Neuron (in vitro differentiated cells): ENCODE measurements at regions not wholly inside any gene's neighbourhood (a gene's known extent, or its start where the extent isn't known, plus 50 kb on each side); places are given as distances from the start of the nearest gene placed in this dataset.
"Not testable (repeated sequence)": the region's sequence is repeated elsewhere in the genome, so short reads cannot be mapped to it uniquely, and the experiment has no call there.

Source experiments
- H2AFZ ChIP-seq: one replicate; pipeline ENCODE4 v1.6.1; 2013; ENCODE audit warnings: low read depth, mild to moderate bottlenecking, inconsistent platforms, low read length, moderate library complexity
- H3K27me3 ChIP-seq: one replicate; pipeline ENCODE4 v1.6.1; 2013; ENCODE audit warnings: low read length; ENCODE audit not compliant: insufficient read depth
- H3K36me3 ChIP-seq: one replicate; pipeline ENCODE4 v1.6.1; 2013; ENCODE audit warnings: low read length; ENCODE audit not compliant: insufficient read depth
- H3K4me1 ChIP-seq: one replicate; pipeline ENCODE4 v1.6.1; 2013; ENCODE audit warnings: low read length; ENCODE audit not compliant: insufficient read depth
- H3K4me3 ChIP-seq: 2 replicates; pipeline ENCODE4 v1.5.1; 2013; ENCODE audit warnings: mild to moderate bottlenecking, low read length, moderate library complexity
- H3K9me3 ChIP-seq: one replicate; pipeline ENCODE4 v1.6.1; 2013; ENCODE audit warnings: low read length

GRCh38 chr13:54658771-54659170 is 1630.2 kb downstream of the OLFM4 start:
- Histone ChIP-seq H3K36me3 (no peaks in the 10 kb centered on the region), H3K27me3 (no peaks in the 10 kb centered on the region), H2AFZ (no peak overlapping the region), H3K9me3 (no peaks in the 10 kb centered on the region), H3K4me1 (no peaks in the 10 kb centered on the region), H3K4me3 (no peak overlapping the region)

GRCh38 chr13:54660277-54660676 is 1631.7 kb downstream of the OLFM4 start:
- Histone ChIP-seq H3K9me3 (no peaks in the 10 kb centered on the region), H3K27me3 (no peaks in the 10 kb centered on the region), H2AFZ (no peak overlapping the region)

GRCh38 chr13:54676526-54677113 is 1648.0 kb downstream of the OLFM4 start:
- H3K27me3 ChIP-seq = no peaks in the 10 kb centered on the region
- H3K4me3 ChIP-seq = no peak overlapping the region
- H3K4me1 ChIP-seq = no peaks in the 10 kb centered on the region
- no peak overlapping the region for H2AFZ ChIP-seq
- no peaks in the 10 kb centered on the region for H3K36me3 ChIP-seq
- H3K9me3 ChIP-seq = no peaks in the 10 kb centered on the region

More at GRCh38 chr13:54660277-54660676, 1631.7 kb downstream of the OLFM4 start:
- H3K4me3 ChIP-seq = no peak overlapping the region
- H3K4me1 ChIP-seq = no peaks in the 10 kb centered on the region
- H3K36me3 ChIP-seq = no peaks in the 10 kb centered on the region

- Histone ChIP-seq H3K9me3 (no peaks in the 10 kb centered on the region), H3K27me3 (no peaks in the 10 kb centered on the region), H2AFZ (no peak overlapping the region), H3K4me3 (no peak overlapping the region), H3K4me1 (no peaks in the 10 kb centered on the region), H3K36me3 (no peaks in the 10 kb centered on the region)
Measured at GRCh38 chr13:54682184-54682583, 1653.6 kb downstream of the OLFM4 start.

GRCh38 chr13:54687173-54687572 is 1658.6 kb downstream of the OLFM4 start:
- H3K27me3 ChIP-seq = no peaks in the 10 kb centered on the region
- H2AFZ ChIP-seq = no peak overlapping the region
- no peaks in the 10 kb centered on the region for H3K36me3 ChIP-seq
- no peak overlapping the region for H3K4me3 ChIP-seq
- no peaks in the 10 kb centered on the region for H3K4me1 ChIP-seq
- H3K9me3 ChIP-seq = no peaks in the 10 kb centered on the region

GRCh38 chr13:54699831-54700230 is 1671.2 kb downstream of the OLFM4 start:
- H3K36me3 ChIP-seq = no peaks in the 10 kb centered on the region
- H3K4me3 ChIP-seq = no peak overlapping the region
- no peaks in the 10 kb centered on the region for H3K4me1 ChIP-seq
- no peak overlapping the region for H2AFZ ChIP-seq
- no peaks in the 10 kb centered on the region for H3K27me3 ChIP-seq
- no peaks in the 10 kb centered on the region for H3K9me3 ChIP-seq

GRCh38 chr13:54705738-54706137 is 1677.1 kb downstream of the OLFM4 start:
- Histone ChIP-seq H3K27me3 (no peaks in the 10 kb centered on the region), H3K9me3 (no peaks in the 10 kb centered on the region)

GRCh38 chr13:54706336-54706735 is 1677.7 kb downstream of the OLFM4 start:
- H3K36me3 ChIP-seq = no peaks in the 10 kb centered on the region
- no peak overlapping the region for H3K4me3 ChIP-seq
- no peaks in the 10 kb centered on the region for H3K4me1 ChIP-seq
- no peaks in the 10 kb centered on the region for H3K27me3 ChIP-seq
- no peaks in the 10 kb centered on the region for H3K9me3 ChIP-seq
- H2AFZ ChIP-seq = no peak overlapping the region

More at GRCh38 chr13:54705738-54706137, 1677.1 kb downstream of the OLFM4 start:
- H2AFZ ChIP-seq = no peak overlapping the region
- no peaks in the 10 kb centered on the region for H3K4me1 ChIP-seq
- no peaks in the 10 kb centered on the region for H3K36me3 ChIP-seq
- no peak overlapping the region for H3K4me3 ChIP-seq

GRCh38 chr13:54709546-54709945 is 1680.9 kb downstream of the OLFM4 start:
- Histone ChIP-seq H3K4me1 (no peaks in the 10 kb centered on the region), H3K9me3 (no peaks in the 10 kb centered on the region), H3K36me3 (no peaks in the 10 kb centered on the region), H3K27me3 (no peaks in the 10 kb centered on the region), H3K4me3 (no peak overlapping the region), H2AFZ (no peak overlapping the region)

- Histone ChIP-seq H3K9me3 (no peaks in the 10 kb centered on the region), H2AFZ (no peak overlapping the region), H3K4me1 (peaks cover 5% of the 10 kb centered on the region), H3K4me3 (no peak overlapping the region), H3K27me3 (no peaks in the 10 kb centered on the region), H3K36me3 (no peaks in the 10 kb centered on the region)
Measured at GRCh38 chr13:54733639-54734038, 1705.0 kb downstream of the OLFM4 start.

GRCh38 chr13:54737211-54737610 is 1708.6 kb downstream of the OLFM4 start:
- not testable (repeated sequence) for H3K4me3 ChIP-seq, H3K36me3 ChIP-seq, H3K9me3 ChIP-seq, H2AFZ ChIP-seq, H3K27me3 ChIP-seq, H3K4me1 ChIP-seq

GRCh38 chr13:54742984-54743383 is 1714.4 kb downstream of the OLFM4 start:
- Histone ChIP-seq H2AFZ (no peak overlapping the region), H3K4me3 (no peak overlapping the region), H3K4me1 (no peaks in the 10 kb centered on the region), H3K36me3 (no peaks in the 10 kb centered on the region), H3K9me3 (no peaks in the 10 kb centered on the region), H3K27me3 (no peaks in the 10 kb centered on the region)

GRCh38 chr13:54744747-54745146 is 1716.1 kb downstream of the OLFM4 start:
- H3K4me3 ChIP-seq = no peak overlapping the region
- no peak overlapping the region for H2AFZ ChIP-seq
- H3K36me3 ChIP-seq = no peaks in the 10 kb centered on the region
- H3K9me3 ChIP-seq = no peaks in the 10 kb centered on the region
- H3K27me3 ChIP-seq = no peaks in the 10 kb centered on the region
- H3K4me1 ChIP-seq = no peaks in the 10 kb centered on the region

- Histone ChIP-seq H3K27me3 (no peaks in the 10 kb centered on the region), H2AFZ (no peak overlapping the region), H3K4me1 (no peaks in the 10 kb centered on the region), H3K36me3 (no peaks in the 10 kb centered on the region), H3K9me3 (no peaks in the 10 kb centered on the region), H3K4me3 (no peak overlapping the region)
Measured at GRCh38 chr13:54750521-54750920, 1721.9 kb downstream of the OLFM4 start.
